ENCODE measurements at regions not wholly inside any gene's neighbourhood (a gene's known extent, or its start where the extent isn't known, plus 50 kb on each side); places are given as distances from the start of the nearest gene placed in this dataset.
"Not testable (repeated sequence)": the region's sequence is repeated elsewhere in the genome, so short reads cannot be mapped to it uniquely, and the experiment has no call there.

- no peak for DNase-seq (ENCODE audit: low read depth, low spot score)
- no peak overlapping the region for H3K4me3 ChIP-seq (ENCODE audit: low read depth, low read length)
- ChIA-PET CTCF (no interaction called here), POLR2A (no interaction called here)
- no peak for TF ChIP-seq CTCF (IDR thresholded peaks at IDR 0.05; ENCODE audit: insufficient read depth, low read length, missing control alignments)
Measured at GRCh38 chr13:60265566-60265965, 101.8 kb upstream of the DIAPH3 start.

- ChIA-PET CTCF (no interaction called here), POLR2A (no interaction called here)
- no peak for DNase-seq (ENCODE audit: low read depth, low spot score)
- peak overlapping the region; percentile 52 for H3K4me3 ChIP-seq (ENCODE audit: low read depth, low read length)
- TF ChIP-seq CTCF (IDR thresholded peaks at IDR 0.05; ENCODE audit: insufficient read depth, low read length, missing control alignments): no peak
Measured at GRCh38 chr13:60267498-60268202, 103.9 kb upstream of the DIAPH3 start.

GRCh38 chr13:60268203-60268555, 104.5 kb upstream of the DIAPH3 start:
- POLR2A ChIA-PET: no interaction called here
- H3K4me3 ChIP-seq (ENCODE audit: low read depth, low read length): peak overlapping the region; percentile 52
- CTCF ChIA-PET: no interaction called here
- DNase-seq (ENCODE audit: low read depth, low spot score): no peak
- no peak for TF ChIP-seq CTCF (IDR thresholded peaks at IDR 0.05; ENCODE audit: insufficient read depth, low read length, missing control alignments)

DNA sequence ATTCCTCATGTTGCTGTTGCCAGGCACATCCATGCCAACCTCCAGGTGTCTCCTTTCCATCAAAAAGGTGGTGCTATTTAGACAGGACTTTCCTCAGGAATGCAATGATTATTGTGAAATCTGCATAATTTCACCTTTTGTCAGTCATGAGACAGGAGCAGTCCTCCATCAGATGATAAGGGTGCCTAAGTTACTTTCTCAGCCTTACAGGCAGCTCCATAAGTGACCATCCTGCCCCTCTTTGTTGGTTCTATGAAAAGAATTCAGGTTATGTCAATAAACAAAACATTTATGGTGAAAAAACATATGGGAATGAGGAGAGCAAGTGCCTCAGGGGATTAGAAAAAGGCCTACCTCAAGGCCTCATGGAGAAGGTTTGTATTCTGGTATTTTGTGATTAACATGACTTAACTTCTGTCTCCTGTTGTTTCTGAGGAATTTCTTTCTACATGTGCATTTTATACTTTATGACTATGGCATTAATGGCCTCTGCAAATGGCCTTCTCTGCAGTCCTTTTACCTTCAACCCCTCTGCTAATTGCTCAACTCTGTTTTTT, 110.3 kb upstream of the DIAPH3 start:
- TF ChIP-seq CTCF (IDR thresholded peaks at IDR 0.05; ENCODE audit: insufficient read depth, low read length, missing control alignments): no peak
- ChIA-PET CTCF (no interaction called here), POLR2A (no interaction called here)
- H3K4me3 ChIP-seq (ENCODE audit: low read depth, low read length): no peak overlapping the region
- DNase-seq (ENCODE audit: low read depth, low spot score): no peak

- no peak for TF ChIP-seq CTCF (IDR thresholded peaks at IDR 0.05; ENCODE audit: insufficient read depth, low read length, missing control alignments)
- CTCF ChIA-PET: no interaction called here
Measured at GRCh38 chr13:60274655-60275054, 110.9 kb upstream of the DIAPH3 start.

DNA sequence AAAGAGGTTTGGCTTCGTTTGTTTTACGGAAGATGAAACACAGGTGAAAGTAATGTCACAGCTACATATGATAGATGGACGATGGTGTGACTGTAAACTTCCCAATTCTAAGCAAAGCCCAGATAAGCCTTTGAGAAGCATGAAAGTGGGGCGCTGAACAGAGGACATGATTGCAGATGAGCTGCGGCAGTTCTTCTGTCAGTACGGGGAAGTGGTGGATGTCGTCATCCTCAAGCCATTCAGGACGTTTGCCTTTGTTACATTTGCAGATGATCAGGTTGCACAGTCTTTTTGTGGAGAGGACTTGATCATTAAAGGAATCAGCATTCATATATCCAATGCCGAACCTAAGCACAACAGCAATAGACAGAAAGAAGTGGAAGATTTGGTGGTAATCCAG, 111.5 kb upstream of the DIAPH3 start:
- ChIA-PET CTCF (no interaction called here), POLR2A (no interaction called here)
- DNase-seq (ENCODE audit: low read depth, low spot score): no peak
- H3K4me3 ChIP-seq (ENCODE audit: low read depth, low read length): no peak overlapping the region
- no peak for TF ChIP-seq CTCF (IDR thresholded peaks at IDR 0.05; ENCODE audit: insufficient read depth, low read length, missing control alignments)

More at GRCh38 chr13:60274655-60275054, 110.9 kb upstream of the DIAPH3 start:
- no peak for DNase-seq (ENCODE audit: low read depth, low spot score)
- no peak overlapping the region for H3K4me3 ChIP-seq (ENCODE audit: low read depth, low read length)
- POLR2A ChIA-PET: no interaction called here

- POLR2A ChIA-PET; CTCF ChIA-PET; H3K4me3 ChIP-seq (ENCODE audit: low read depth, low read length): not testable (repeated sequence)
Measured at GRCh38 chr13:60280524-60280923, 116.5 kb upstream of the TDRD3 start.

More at GRCh38 chr13:60280524-60280923, 116.5 kb upstream of the TDRD3 start:
- not testable (repeated sequence) for DNase-seq (ENCODE audit: low read depth, low spot score)
